ENCODE measurements at regions not wholly inside any gene's neighbourhood (a gene's known extent, or its start where the extent isn't known, plus 50 kb on each side); places are given as distances from the start of the nearest gene placed in this dataset.

- DNase-seq = no peak
Observed at GRCh38 chr7:80403686-80404241, 108.1 kb downstream of the GNAT3 start.

GRCh38 chr7:80401708-80402107, 110.2 kb downstream of the GNAT3 start:
- DNase-seq = no peak

- DNase-seq = peak; percentile 42
Observed at GRCh38 chr7:80393786-80394185, 118.1 kb downstream of the GNAT3 start.

GRCh38 chr7:80392229-80393169, 119.4 kb downstream of the GNAT3 start:
- peak; percentile 7 for DNase-seq

DNA sequence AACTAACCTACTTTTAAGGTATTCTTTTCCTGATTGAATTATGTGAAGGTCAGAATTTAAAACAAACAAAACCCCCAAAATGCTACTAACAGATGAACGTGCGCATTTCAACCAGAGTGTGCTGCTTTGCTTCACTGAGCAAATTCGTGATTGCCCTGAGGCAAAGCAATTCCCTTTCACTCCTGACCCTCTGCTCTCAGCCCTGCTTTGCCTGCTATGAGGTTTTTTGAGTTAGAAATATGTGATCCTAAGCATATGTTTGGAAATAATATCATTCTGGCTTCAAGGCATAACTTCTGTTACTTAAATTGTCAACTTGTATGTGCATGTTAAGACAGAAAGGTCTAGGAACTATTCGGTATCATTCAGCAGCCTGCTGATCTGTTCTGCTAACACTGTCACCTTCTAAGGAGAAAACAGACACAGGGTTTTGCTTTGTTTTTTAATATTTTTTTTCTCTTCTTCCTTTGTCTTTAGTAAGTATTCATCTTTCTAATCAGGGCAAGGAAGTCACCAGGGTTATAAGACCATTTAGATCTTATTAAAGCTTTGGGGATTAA, 124.2 kb downstream of the GNAT3 start:
- DNase-seq = peak; percentile 9

GRCh38 chr7:80386686-80387085, 125.2 kb downstream of the GNAT3 start:
- no peak for DNase-seq

DNA sequence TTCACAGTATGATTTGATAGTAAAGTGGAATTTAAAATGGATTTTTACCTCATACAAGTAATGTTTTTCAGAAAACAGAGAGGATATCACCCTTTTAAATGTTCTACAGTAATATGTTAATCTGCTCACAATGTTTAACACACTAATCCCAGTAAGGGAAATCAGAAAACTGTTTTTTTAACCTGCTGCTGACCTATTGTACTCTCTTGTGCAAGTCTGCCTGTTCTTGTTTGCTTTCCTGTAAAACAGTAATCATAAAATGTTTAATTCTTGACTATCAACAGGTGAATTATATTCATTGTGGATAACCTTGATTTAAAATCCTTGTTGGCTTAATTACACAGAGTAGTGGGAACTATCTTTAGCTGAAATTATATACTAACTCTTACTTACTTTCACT, 126.4 kb downstream of the GNAT3 start:
- no peak for DNase-seq

DNA sequence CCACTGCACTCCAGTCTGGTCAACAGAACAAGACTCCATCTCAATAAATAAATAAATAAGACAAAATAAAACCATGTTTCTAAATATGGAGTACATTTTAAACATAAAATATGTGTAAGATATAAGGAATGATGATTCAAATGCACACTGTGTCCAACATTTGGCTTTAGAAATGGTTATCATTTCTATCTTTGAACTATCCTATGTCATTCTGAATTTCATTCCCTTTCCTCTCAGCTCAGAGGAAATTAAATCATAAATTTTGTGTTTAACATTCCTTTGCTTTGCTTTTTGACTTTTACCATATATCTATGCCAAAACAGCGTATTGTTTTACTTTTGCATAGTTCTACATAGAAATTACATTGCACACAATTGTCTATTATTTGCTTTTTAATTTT, 130.9 kb downstream of the GNAT3 start:
- DNase-seq = no peak

- no peak for DNase-seq
Observed at GRCh38 chr7:80379034-80379982, 132.6 kb downstream of the GNAT3 start.

GRCh38 chr7:80374321-80374720, 137.5 kb downstream of the GNAT3 start:
- DNase-seq = no peak

- no peak for DNase-seq
Observed at GRCh38 chr7:80373429-80374032, 138.3 kb downstream of the GNAT3 start.

DNA sequence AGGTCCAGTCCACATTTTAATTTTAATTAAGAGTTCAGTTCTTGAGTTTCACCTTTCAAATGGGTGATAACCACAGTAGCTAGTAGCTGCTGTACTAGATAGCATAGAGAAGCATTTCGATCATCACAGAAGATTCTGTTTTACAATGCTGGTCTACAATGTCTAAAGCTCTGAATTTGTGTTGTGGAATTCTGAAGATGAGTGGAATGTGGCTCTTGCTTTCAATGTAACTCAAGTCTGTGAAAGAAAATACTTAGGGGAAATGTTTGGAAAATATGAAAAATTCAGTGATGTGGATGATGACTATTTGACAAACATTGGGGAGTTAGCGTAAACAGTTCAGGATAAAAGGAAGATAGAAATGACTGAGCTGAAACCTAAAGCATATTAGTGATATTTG, 139.4 kb downstream of the GNAT3 start:
- no peak for DNase-seq

DNA sequence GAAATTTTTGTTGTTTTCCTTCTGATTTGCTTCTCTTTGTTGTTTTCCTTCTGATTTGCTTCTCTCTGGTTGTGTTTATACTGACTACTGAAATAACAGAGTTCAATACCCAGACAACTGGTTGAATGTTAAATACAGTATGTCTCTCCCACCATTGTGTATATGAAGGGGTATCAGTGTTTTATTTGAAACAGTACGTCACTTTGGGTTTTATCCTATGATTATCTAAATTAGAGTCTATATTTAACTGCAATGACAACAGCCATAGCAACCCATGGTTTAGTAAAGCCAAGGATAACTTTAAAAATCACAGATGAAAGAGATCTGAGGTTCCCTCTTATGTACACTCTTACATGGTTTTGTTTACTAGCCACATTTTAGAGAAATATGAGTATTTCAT, 141.3 kb downstream of the GNAT3 start:
- DNase-seq = no peak

DNA sequence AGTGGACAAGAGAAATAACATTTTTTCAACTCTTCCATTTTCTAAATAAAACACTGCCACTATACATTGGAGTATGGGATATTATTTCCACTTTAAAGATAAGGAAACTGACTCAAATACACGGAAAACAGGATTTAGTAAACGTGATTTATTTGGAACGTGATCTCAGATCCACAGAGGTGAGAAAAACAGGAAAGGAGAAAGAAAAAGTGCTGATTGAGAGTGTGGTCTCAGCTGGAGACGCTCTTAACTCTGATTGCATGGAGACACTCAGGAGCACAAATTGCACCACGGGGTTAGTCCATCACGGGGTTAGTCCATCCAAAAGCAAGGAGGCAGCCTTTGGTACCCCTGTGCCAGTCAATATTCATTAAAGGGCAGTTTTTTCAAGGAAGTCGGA, 142.5 kb downstream of the GNAT3 start:
- no peak for DNase-seq

DNA sequence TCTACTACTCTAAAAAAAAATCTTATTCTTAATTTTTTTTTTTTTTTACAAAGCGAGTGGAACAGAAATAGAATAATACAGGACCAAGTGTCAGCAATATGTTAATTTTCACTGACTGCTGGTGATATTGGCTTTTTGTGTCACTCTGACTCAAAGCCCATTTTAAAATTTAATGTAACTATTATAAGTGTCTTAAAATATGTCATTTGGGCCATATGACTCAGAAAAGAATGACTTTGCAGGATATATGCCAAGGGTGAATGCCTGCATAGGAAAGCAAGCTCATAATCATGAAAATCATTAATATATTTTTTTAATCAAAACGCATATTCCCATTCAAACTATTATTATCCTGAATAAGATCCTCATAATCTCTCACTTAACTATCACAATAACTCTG, 149.2 kb downstream of the GNAT3 start:
- DNase-seq = no peak

DNA sequence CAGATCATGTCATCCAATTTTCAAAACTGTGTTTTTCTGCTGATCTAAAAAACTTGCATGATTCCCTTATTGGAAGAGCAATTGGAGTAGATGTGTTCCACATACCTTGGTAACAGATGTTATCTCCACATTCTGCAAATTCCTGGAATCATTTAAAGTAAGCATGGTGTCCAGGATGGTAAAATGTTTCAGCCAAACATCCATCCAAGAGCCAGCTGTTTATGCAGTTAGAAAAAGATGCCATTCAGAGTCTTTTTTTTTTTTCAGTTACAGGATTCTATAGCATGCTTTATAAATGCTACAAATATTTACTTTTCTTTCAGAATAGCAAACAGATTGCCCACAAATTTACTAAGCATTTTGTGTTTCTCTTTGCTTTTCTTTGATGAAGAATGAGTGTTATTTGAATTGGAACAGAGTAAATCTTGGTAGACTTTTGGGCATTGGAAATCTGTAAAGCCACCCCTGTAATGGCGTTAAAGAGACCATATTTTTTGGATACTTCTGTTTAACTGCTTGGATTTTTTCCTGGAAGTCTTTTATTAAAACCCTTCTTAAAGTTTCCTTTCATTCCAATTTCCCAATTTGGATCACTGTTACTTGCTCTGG, 149.8 kb downstream of the GNAT3 start:
- DNase-seq = no peak

DNA sequence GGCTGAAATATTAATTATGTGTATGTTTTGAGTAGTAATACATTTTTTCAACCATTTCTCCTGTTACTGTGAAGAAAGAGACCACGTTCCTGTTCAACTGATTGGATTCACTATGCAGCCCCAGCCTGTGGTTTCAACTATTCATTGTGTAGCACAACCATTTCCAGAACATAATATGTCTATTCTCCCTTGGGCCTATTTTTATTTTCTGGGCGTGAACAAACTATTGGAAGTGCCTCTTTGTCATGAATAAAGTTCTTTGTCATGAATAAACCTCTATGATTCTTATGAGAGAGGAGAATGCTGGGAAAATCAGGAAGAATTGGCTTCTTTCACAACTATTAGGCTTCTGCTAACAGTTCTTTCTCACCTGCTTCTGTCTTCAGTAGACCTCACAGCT, 152.4 kb downstream of the GNAT3 start:
- no peak for DNase-seq

DNA sequence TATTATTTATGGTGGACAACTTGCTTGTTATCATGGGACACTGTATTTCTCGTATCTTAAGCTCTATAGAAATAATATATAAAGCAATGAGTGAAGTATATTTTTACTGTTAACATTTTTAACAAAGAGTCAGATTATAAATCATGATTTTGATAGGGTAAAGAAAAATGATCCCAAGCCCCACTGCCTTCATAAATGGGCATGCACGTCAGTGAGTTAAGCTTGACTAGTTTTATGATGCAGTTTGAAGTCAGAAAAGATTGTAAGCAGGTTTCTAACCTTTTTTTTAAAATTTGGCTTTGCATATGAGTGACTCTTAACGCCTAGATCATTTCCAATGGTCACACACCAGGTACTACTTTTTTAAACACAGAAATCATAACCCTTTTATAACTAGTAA, 152.8 kb downstream of the GNAT3 start:
- DNase-seq = no peak

DNA sequence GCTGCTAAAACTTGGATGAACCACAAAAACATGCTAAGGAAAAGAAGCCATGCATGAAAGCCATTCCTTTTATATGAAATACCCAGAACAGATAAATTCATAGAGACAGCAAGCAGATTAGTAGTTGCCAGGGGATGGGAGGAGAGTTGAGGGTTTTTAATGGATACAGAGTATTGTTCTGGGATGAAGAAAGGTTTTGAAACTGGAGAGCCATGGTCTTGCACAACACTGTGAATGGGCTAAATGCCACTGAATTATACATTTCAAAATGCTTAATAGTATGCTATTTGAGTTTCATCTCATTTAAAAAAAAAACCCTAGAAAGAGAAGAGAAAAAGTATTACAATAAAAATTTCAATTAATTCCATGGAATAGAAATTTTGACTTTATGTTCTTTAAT, 154.3 kb downstream of the GNAT3 start:
- no peak for DNase-seq

- DNase-seq = no peak
Observed at GRCh38 chr7:80350430-80350829, 161.4 kb downstream of the GNAT3 start.

DNA sequence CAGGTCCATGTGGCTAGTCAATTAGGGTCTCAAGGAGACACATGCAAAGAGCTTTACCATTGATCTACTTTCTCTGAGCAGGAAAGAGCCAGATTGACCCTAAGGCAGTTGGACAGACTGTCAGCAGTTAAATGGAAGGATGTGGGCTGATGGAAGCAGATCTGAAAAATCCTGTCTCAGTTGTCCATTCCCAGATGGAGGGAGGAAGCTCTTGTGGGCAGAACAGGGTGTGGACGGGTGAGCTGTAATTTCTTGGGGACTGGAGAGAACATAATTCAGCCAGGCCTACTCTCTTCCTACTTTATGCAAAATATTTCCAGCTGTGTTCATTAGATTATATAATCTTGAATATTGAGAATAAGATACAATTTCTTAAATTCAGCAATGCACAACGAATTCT, 163.6 kb downstream of the GNAT3 start:
- no peak for DNase-seq

DNA sequence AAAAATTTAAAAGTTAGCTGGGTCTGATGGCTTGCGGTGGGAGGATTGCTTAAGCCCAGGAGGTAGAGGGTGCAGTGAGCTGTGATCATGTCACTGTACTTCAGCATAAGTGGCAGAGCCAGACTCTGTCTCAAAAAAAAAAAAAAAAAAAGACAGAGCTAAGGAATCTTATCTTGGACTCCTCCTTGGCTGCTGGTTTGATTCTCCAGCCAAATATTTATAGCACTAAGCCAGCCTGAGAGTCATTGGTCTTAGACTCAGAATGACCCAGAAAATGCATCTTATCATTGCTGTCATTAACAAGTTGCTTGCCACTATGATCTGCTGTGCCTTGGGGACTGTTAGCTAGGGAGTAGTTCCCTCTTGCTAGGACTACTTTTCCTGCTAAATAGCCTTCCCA, 164.7 kb downstream of the GNAT3 start:
- no peak for DNase-seq

Measured in NCI-H146 (cell line).